ENCODE measurements at regions not wholly inside any gene's neighbourhood (a gene's known extent, or its start where the extent isn't known, plus 50 kb on each side); places are given as distances from the start of the nearest gene placed in this dataset.

GRCh38 chr10:44154956-44155355 lies 229.9 kb downstream of the CXCL12 start:
- peak in 2 of 8 donors; percentile 44 to 61 for ATAC-seq
- no peak for DNase-seq
- peak overlapping the region in 4 of 10 donors; percentile 9 to 47 (median 32) for H3K27ac ChIP-seq
- H3K4me3 ChIP-seq = no peak overlapping the region
- H3K9me3 ChIP-seq = peaks cover 0 to 41% (median 9%) of the 10 kb centered on the region in 11 donors
- intact Hi-C loops (cut with DNase I) = no loop called here
- no peak for TF ChIP-seq CTCF (IDR thresholded peaks at IDR 0.05)
- H3K27me3 ChIP-seq = no peaks in the 10 kb centered on the region
- 30 to 59% methylated on average over 2 of the region's 2 CpGs for WGBS, 2 donors
- H3K36me3 ChIP-seq = no peaks in the 10 kb centered on the region
- peaks cover 0 to 15% (median 8%) of the 10 kb centered on the region in 9 donors for H3K4me1 ChIP-seq

GRCh38 chr10:44153918-44154670 lies 230.8 kb downstream of the CXCL12 start:
- DNase-seq (no peak), ATAC-seq (no peak)
- Histone ChIP-seq H3K4me3 (no peak overlapping the region), H3K36me3 (no peaks in the 10 kb centered on the region), H3K27ac (peak overlapping the region in 1 of 10 donors; percentile 47), H3K4me1 (peaks cover 0 to 15% (median 8%) of the 10 kb centered on the region in 9 donors), H3K27me3 (no peaks in the 10 kb centered on the region), H3K9me3 (peaks cover 0 to 46% (median 9%) of the 10 kb centered on the region in 11 donors)
- 85 to 96% methylated on average over 5 of the region's 5 CpGs for WGBS, 2 donors
- intact Hi-C loops (cut with DNase I) = no loop called here
- TF ChIP-seq CTCF (IDR thresholded peaks at IDR 0.05) = no peak

- H3K36me3 ChIP-seq = no peaks in the 10 kb centered on the region
These were observed 241.3 kb downstream of the CXCL12 start for GRCh38 chr10:44143556-44143955.

More at GRCh38 chr10:44143556-44143955, 241.3 kb downstream of the CXCL12 start:
- Histone ChIP-seq H3K9me3 (peaks cover 0 to 17% (median 0%) of the 10 kb centered on the region in 11 donors), H3K27me3 (no peaks in the 10 kb centered on the region), H3K27ac (no peak overlapping the region), H3K4me3 (no peak overlapping the region), H3K4me1 (no peaks in the 10 kb centered on the region)
- intact Hi-C loops (cut with DNase I) = no loop called here
- no peak for DNase-seq
- TF ChIP-seq CTCF (IDR thresholded peaks at IDR 0.05) = no peak
- ATAC-seq = no peak

Data from heart right ventricle (tissue), 16 donors.